ENCODE measurements at regions not wholly inside any gene's neighbourhood (a gene's known extent, or its start where the extent isn't known, plus 50 kb on each side); places are given as distances from the start of the nearest gene placed in this dataset.

DNA sequence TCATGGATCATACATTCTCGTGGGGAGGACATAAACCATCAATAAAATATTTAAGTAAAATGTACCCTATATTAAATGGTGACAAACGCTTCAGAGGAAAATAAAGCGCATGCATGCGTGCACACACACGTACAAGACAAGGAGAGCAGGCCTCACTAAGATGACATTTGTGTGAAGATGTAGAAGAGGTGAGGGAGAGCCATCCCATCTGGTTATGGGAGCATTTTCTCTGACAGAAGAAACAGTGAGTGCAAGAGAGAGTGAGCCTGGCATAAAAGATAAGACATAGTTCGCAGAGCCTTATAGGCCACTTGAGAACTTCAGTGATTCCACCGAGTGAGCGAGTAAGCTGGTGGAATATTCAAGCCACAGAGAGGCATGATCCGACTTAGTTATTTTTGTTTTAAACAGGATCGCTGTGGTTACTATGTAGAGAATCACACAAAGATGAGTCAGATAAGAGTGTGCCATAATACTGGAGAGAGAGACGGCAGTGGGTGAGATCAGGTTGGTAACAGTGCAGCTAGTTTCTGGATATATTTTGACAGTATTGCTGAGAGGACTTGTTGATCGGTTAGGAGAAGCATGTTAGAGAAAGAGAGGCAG lies 624.2 kb downstream of the PLPP3 start:
- DNase-seq, result no peak

DNA sequence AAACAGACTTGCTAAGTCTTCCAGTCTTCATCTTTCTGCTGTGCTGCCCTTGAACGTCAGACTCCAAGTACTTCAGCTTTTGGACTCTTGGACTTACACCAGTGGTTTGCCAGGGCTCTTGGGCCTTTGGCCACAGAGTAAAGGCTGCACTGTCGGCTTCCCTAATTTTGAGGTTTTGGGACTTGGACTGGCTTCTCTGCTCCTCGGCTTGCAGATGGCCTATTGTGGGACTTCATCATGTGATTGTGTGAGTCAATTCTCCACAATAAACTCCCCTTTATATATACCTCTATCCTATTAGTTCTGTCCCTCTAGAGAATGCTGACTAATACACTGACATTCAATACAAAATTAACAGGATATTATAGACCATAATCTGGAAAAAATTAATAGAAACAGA lies 628.1 kb downstream of the PLPP3 start:
- DNase-seq, result no peak

DNA sequence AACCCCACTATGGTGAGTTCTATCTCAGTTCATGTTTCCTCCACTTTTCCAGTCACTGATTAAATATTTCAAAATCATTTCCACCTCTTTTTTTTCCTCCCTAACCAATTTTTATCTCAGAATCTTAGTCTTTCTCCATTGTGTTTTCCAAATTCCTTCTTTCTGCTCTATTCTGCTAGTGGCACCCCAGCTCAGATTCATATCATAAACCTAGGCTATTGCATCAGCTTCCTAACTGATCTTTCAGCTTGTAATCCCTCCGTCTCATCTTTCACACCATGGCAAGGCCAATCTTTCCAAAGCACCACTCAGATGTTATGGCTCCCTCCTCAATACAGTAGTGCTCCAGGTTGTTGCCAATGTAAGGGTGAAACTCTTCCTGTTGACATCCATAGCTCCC lies 631.9 kb downstream of the PLPP3 start:
- DNase-seq, result no peak

DNA sequence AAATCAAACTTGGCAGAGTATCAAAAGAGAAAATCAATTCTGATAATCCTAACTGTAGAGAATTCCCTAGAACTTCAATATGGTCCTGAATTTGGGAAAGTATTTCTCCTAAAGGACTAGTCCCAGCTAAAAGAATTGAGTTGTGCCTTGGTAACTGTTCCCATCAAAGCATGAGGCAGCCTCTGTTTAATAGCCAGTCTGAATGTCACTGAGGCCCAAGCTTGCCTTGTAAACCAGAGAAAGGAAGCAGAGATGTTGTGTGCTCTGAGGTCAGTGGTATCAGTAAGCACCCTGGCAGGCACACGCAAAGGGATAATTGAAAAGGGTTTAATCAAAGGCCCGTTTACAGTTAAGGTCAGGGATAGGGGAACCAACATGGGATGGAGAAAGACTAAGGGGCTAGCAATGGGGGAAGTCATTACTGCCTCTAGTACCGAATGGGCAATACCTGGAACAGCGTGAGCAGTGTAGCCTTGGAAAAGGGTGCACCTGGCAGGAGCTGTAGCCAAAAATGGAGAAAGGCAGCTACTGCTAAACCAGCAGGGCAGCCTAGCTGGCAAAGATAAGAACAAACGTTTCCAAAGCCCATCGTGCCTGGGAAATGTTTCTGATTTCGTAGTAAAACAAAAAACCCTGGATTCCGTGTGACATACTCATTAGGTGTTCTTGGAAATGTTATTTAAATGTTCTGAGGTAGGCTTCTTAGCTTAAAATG lies 635.5 kb downstream of the PLPP3 start:
- DNase-seq, result no peak

DNA sequence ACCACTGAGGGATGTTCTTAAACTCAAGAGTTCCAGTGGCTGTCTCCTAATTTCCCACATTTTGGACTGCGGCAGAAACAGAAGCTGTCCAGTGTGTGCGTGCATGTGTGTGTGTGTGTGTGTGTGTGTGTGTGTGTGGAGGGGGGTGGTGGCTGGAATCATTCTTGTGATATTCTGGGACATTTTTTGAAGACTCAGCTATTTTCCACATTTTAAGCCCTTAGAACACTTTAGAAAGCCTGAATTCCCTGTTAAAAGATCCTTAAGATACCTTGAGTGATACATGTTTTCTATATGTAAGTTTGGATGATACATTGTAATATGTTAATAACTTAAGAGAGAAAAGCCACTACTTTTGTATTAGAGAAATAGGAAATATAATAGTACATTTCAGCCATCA lies 636.4 kb downstream of the PLPP3 start:
- no peak for DNase-seq

DNA sequence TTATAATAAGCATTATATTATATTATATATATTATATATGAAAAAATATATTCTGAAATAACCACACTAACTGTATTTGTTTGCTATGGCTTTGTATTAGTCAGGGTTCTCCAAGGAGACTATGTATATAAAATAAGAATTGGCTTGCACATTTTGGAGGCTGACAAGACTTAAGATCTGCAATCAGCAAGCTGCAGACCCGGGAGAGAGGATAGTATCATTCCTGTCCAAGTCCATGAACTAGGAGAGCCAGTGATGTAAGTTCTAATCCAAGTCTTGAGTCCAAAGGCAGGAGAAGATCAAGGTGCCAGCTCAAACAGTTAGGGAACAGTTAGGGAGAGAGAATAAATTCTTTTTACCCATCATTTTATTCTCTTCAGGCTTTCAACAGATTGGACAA lies 639.5 kb downstream of the PLPP3 start:
- DNase-seq, result no peak

DNA sequence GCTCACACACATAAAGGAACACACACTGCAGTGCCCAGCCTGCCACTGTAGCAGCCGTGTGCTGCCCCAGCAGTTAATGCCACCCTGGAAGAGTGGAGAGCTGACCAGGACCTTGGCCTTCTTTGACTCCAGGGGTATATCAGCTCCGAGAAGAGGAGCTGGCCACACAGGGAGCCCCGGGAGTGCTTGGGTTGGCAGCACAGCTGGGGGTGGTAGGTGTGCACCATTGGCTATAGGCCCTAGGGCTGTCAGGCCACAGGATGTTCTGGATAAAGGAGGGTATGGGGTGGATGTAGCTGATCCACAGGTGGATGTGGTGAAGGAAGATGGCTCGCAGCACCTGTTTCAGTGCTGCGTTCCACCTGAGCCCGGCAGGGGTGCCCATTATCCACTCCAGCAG lies 640.5 kb downstream of the PLPP3 start:
- DNase-seq, result no peak

DNA sequence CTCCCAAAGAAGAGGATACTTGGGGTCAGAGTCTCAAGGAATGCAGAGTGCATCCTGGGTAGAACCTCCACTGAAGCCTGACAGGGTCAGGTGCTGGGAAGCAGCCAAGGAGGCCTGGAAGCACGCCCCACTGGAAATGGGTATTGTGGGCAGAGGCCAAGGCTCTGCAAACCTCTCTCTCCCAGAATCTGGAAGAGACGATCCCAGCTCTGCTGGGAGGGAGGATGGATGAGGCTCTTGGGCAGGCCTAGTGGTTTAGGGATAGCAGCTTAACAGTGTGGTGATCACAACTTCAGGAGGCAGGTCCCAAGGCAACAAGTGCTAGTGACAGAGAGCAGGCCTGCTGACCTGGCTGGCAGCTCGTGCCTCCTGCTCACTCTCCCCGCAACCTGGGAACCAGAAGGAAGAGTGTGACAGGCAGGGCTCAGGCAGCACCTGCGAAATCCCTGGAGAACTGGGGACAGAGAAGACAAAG lies 641.0 kb downstream of the PLPP3 start:
- DNase-seq, result no peak

DNA sequence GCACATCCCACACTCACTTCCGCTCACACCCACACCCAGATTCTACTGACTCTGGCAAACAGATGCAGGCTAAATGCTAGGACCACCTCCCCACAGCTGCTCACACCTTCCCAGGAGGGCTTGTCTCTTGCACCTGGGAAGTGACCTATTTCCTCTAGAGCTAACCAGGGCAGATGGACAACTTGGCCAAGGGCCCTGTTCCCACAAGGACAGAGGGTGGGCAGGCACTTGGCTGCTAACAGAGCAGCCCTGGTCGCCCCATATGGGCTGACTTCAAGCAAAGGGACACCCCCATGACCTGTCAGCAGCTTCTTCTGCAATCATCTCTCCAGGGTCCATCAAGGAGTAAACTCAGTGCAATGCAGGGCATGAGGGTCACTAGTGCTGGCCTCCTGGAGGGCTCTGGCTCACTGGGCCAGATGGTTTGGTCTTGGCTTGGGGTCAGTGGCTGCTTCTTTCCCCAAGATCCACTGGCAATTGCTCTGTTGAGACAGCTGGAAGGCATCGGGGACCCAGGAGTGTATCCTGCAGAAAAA lies 641.5 kb downstream of the PLPP3 start:
- DNase-seq, result no peak

DNA sequence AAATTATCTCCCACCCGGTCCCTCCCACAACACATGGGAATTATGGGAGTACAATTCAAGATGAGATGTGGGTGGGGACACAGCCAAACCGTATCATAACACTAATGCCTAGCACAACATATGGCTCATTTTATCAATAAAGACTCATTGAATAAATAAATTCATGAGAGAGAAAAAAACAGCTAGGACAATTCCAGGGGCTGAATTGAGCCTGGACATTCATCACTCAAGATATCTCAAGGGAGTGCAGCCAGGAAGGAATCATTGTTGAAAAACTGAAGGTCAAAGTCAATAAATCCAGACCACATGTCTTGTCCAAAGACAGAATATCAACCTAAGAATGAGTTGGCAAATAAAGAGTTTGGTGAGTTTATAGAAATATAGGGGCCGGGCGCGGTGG lies 644.1 kb downstream of the PLPP3 start:
- no peak for DNase-seq

DNA sequence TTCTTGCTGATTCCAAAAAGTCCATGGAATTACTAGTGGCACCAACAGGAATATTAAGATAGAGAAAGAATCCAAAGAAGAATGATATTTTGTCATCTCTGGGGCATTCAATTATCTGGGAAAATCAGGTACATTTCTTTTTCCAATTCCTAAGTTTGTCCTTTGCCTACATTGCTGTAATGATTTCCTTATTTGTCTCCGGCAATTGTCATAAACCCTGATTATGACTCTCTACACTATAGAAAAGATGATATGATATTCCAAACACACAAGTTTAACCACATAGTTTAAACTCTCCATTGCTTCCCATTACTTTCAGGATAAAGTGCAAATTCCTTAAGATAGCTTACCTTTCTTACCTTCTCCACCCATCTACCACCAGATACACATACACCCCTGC lies 647.0 kb downstream of the PLPP3 start:
- no peak for DNase-seq

DNA sequence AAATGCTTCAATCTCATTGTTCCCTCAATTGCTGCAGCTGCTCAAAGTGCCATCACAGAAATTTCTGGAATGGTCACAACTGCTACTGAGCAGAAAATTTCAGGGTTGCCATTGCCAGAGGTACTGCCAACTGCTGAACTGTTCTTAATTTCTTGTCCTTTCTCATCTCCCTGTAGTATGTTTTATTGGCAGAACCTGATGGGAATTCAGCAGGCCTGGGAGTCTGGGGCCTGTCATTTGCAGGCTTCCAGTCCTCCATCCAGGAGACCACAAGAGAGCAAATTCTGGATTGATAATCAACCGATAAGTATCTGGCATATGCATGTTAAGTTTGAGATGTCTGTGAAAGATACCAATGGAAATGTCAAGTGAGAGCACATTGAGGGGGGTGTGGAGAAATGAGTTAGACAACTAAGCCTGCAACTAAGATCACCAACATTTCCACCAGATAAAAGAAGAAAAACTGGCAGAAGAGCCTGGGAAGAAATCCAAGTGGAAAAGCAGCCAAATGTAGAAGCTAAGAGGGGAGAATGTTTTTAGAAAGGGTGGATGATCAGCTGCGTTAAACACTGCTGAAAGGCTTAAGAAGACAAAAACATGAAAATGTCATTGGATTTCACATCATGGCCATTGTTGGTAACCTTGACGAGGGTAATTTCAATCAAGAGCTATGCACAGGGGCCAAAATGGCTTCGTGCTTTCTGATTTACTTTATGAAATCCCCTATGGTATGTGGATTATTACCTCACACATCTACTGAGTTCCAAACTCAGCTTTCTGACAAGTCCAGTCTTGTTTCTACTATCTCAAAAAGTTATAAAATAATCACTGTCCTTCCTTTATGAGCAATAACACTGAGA lies 648.1 kb downstream of the PLPP3 start:
- no peak for DNase-seq

DNA sequence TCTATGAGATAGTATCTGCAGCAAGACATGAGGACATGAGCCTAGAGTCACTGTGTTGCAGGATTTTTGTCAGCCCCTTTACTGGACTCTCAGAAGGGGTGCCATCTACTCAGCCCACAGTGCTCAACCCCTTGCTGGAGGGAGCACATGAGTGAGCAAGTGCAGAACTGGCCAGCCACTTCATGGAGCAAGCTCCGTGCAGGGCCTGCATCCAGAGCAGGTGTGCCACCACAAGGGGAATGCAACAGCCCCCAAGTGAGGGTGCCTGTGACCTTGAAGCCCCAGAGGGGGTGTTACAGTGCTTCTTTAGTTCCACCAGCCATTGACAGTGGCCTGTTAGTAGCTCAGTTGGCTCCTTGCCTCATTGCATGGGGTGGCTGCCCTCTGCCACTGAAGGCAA lies 649.7 kb downstream of the PLPP3 start:
- no peak for DNase-seq

DNA sequence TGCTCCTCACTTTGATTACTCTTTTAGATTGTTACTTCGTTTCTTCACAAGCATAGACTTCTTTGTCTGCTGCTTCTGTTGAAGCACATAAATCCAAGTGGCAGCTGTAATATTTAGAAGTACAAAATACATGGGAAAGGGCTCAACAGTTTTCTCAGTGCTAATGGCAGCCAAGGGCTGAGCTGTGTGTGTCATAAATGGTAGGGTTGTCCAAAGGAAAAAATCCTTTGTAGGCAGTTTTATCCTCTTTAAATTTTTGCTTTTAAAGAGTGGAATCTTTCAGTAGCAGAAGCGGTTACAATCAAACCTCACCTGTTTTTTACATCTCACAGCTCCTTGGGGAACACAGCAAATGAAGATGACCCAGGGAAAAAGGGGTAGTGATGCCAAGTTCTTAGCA lies 650.8 kb downstream of the PLPP3 start:
- DNase-seq, result no peak

DNA sequence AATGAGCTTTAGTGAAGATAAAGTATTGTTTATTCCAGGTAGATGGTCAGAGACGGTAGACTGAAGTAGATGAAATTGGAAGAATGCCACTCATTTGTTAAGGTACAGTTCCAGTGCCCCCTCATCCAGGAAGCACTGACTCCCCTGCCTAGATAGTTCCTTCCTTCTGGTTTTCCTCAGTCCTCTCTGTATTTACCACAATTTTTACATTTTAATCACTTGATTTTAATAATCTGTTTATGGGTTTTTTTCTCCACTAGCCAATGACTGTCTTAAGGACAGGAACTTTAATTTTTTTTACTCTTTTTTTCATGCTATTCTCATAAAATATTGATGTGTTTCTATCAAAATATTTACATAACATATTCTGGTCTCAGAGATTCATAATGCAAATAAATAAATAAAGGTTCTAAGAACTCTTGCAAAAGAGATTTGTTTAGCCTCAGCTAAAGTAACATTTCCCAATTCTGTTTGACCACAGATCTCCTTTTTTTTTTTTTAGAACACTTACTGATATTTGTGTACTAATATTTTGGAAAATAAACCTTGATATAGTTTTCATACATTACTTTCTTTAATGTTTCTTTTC lies 651.6 kb downstream of the PLPP3 start:
- DNase-seq, result no peak

DNA sequence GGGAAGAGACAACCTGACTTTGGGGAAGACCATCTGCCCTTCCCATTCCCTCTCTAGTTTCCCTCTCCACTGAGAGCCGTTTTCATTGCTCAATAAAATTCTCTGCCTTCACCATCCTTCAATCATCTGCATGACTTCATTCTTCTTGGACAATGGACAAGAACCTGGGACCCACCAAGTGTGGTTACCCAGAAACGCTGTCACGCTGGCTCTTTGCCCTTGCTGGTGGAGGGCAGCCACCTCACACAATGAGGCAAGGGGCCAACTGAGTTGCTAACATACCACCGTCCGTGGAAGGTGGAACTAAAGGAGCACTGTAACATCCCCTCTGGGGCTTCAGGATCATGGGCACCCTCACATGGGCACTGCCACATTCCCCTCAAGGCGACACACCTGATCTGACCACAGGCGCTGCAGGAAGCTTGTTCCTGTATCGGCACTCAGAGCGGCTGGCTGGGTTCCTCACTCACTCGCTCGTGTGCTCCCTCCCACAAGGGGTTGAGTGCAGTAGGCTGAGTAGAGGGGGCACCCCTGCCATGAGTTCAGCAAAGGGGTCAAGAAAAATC lies 652.4 kb downstream of the PLPP3 start:
- DNase-seq, result no peak

DNA sequence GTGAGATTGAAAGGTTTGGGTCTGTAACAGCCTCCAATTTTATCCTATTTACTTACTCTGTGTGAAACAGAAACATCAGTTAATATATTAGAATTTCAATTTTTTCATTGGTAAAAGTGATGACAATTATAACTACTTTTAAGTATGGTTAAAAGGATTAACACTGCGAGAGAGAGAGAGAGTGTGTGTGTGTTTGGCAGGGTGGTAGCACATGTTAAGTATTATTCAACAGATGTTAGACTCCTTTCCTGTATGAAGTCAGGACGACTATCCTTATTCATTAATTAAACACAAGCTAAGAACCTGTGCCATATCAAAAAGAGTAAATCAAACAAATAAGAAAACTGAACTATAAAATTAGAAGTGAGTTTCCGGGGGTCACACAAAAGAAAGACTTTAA lies 662.5 kb downstream of the PLPP3 start:
- no peak for DNase-seq

DNA sequence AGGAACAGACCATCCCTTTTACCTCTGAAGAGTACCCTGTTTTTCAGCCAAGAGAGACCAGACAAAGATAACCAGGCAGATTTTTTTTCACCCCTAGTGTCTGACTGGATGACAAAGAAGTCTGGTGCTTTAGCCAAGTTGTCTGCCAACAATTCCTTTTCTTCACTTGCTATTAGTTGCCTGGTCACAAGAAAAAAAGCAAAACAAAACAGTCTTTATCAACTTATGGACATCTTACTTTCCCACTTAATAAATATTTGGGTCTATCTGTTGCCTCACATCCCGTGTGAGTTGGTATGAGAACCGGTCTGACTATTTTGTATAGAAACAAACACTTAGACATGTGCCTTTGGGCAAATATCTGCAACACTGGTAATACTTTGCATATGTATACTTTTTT lies 662.9 kb downstream of the PLPP3 start:
- DNase-seq, result no peak

DNA sequence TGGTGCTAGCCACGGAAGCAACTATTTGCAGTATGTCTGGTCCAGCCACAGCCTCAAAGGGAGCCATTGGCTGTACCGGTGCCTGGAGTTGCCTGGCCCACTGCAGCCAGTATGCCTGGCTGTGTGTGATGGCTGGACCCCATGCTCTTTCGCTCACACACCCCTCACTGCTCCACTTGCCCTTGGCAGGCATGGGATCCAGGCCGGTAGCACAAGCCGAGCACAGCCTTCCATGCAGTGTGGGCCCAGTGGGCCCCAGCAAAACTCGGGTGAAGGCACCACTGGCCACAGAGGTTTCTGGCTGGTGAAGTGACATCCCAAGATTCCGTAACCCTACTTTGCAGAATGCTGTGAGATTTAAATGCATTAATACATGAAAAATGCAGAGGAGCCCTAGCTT lies 665.8 kb downstream of the PLPP3 start:
- no peak for DNase-seq

DNA sequence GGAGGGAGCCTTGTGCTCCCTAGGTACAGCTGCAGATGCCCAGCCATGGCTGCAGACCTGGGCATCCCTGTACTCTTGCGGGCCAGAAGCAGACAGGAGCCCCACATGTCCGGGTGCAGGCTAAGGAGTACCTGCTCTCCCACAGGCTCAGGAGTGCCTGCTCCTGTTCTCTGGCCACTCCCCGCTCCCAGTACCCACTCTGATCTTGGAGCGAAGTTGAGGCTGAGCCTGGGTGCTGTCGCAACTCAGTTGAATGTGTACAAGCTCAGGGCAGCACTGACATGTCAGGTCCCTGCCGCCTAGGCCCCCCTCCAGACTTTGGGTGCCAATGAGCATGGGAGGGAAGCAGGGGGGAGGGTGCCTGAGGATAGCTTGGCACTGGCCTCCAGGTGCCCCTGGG lies 666.9 kb downstream of the PLPP3 start:
- no peak for DNase-seq

DNA sequence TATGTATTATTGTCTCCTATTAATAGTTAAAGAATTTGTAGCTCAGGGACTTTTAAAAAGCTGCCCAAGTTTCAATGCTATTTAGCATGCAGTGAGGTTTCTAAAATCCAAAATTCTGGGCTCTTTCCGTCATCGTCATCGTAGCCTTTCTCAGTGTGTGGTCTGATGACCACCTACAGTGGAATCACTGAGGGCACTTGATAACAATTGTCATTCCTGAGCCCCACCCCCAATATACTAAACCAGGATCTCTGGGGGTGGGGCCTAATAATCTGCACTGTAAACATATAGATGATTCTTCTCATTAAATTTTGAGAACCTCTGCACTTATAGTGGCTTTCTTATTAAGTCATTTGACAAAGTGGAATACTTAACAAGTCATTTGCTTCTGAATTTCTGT lies 674.8 kb downstream of the PLPP3 start:
- no peak for DNase-seq

DNA sequence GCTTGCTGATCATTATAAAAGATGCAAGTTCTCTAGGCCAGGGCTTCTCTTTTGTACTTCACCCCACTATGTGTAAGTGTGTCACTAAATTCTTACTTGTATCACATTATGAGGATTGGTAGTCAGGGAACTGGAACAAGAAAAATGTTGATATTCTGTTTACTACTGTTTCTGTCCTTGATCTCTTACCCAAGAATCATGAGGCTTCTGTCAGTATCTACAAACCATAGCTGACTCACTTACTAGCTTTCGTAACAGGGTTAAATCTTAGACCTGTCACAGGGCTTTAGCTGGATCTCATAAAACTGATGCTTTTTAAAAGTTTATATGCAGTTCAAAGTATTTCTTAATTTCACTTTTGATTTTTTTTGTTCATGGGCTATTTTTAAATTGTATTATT lies 681.2 kb downstream of the PLPP3 start:
- DNase-seq, result no peak

DNA sequence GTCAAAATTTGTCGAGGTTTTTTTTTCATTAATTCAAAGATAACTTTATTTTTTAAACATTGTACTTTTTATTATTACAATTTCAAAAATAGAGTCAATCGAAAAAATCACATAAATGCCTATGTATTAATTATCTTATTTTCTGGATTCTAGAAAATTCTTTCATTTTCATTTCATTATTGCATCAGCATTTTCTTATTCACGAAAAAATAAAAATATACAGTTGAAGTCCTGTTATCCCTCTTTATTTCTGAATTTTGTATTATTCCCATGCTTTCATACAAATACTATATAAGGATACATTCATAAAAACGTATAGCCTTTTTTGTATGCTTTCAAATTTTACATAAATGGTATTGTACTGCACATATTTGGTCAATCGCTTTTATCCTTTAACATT lies 681.0 kb upstream of the USP24 start:
- no peak for DNase-seq
